ENCODE measurements at regions not wholly inside any gene's neighbourhood (a gene's known extent, or its start where the extent isn't known, plus 50 kb on each side); places are given as distances from the start of the nearest gene placed in this dataset.

DNA sequence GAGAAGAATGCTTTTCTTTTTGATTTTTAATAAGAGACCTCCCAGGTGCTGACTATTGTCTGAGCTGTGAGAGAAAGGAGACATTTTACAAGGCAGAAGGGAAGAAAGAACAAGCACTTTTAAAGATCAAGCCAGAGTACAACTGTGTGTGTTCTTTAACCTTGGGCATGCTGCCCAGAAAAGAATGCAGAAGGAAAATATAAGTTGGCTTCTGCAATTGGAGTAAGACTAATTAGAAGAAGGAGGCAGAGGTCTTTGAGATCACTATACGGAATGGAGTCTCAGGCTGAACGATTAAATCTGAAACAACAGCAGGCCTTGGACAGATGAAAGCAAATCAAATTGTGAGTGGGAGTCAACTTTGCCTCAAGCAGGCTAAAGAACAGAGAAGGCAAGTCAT lies 230.5 kb downstream of the ATP23 start:
- no peak for TF ChIP-seq ZFX (IDR thresholded peaks at IDR 0.05)
- TF ChIP-seq, protein P1, sequence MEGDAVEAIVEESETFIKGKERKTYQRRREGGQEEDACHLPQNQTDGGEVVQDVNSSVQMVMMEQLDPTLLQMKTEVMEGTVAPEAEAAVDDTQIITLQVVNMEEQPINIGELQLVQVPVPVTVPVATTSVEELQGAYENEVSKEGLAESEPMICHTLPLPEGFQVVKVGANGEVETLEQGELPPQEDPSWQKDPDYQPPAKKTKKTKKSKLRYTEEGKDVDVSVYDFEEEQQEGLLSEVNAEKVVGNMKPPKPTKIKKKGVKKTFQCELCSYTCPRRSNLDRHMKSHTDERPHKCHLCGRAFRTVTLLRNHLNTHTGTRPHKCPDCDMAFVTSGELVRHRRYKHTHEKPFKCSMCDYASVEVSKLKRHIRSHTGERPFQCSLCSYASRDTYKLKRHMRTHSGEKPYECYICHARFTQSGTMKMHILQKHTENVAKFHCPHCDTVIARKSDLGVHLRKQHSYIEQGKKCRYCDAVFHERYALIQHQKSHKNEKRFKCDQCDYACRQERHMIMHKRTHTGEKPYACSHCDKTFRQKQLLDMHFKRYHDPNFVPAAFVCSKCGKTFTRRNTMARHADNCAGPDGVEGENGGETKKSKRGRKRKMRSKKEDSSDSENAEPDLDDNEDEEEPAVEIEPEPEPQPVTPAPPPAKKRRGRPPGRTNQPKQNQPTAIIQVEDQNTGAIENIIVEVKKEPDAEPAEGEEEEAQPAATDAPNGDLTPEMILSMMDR (conservative IDR thresholded peaks at IDR 0.05) = no peak
- H3K27ac ChIP-seq = peak overlapping the region; percentile 6; the same call in 1 of the 2 replicates

DNA sequence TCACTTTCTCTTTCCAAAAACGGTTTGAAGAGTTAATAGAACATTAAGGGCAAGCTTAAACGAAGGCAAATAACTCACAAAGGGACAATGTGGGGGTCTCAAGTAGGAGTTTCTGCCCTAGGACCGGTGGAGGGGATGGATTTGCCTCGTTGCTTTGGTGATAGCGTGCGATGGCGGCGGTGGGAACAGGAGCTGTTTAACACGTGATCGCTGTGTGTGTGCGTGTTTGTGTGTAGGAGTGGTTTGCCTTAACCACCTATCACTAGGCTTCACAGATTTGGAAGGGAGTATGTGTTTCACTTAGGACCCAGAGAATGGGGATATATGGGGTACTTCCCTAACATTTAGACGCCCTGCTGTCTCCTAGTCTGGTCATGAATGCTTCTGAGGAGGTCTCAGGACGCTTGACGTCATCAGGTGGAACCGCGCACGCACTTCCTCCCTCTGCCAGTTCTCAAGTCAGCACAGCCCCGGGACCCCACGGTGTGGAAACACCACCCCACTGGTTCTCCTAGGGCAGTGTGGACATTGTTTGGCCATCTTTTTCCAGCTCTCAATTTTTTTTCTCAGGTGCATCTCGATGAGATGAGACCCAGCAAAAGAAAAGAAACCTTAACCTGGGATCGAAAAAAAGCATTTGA lies 231.2 kb downstream of the ATP23 start:
- H3K27ac ChIP-seq = peak overlapping the region; percentile 6; the same call in 1 of the 2 replicates
- TF ChIP-seq, protein P1 (conservative IDR thresholded peaks at IDR 0.05) = no peak
- TF ChIP-seq ZFX (IDR thresholded peaks at IDR 0.05) = no peak

DNA sequence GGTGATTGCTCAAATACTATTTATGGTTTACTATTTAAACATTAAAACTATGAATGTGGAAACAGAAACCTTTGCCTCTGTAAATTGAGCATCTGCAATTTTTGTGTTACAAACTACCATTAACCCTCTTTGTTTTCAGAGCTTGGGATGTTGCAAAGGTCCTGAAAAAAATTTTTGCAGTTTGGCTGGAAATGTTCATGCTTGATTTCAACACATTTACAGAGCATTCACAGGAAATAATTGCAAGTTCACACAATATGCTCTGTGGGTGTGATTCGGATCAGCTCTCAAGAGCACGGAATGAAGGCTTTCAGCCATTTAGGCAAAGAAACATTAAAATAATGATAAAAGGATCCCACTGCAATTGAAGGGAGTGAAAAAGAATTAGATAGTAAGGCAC lies 232.9 kb downstream of the ATP23 start:
- no peak overlapping the region for H3K27ac ChIP-seq
- TF ChIP-seq, protein P1 (conservative IDR thresholded peaks at IDR 0.05) = no peak
- TF ChIP-seq ZFX (IDR thresholded peaks at IDR 0.05) = no peak

DNA sequence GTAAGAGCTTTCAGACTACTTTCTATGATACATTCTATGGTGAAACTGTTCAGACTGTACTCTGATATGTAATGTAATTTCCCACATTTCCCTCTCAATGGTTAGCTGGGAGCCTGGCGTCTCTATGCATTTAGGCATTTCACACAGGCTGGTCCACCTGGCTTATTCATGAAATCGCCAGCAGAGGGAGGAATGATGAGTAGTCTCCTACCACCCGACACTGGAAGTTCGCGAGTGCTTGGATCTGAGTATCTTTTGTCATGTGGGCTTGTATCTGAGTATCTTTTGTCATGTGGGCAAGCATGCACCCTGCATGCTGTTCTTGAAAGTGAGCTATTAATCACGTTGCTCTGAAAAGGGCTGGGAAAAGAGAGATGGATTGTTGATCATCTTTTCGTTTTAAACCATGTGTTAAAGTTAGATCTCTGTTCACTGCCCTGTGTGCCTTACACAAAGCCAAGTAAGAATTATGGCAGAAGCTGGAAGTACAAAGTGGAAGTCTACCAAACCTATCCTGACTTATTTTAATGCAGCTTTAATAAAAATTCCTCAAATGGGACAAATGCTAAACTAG lies 235.0 kb downstream of the ATP23 start:
- no peak for TF ChIP-seq ZFX (IDR thresholded peaks at IDR 0.05)
- TF ChIP-seq, protein P1 (conservative IDR thresholded peaks at IDR 0.05) = peak; percentile 78

DNA sequence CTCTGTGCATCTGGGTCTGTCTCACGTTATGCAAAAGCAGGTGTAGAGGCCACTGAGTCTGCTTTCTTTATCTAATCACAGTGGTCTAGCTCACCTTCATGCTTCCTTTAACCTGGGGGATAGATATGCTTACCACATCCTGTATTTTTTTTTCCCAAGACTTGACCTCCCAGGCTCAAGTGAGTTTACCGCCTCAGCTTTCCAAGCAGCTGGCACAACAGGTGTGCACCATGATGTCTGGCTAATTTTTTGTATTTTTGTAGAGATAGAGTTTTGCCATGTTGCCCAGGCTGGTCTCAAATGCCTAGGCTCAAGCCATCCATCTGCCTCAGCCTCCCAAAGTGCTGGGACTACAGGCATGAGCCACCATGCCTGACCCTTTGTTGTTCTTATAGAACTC lies 236.0 kb downstream of the ATP23 start:
- TF ChIP-seq, protein P1 (conservative IDR thresholded peaks at IDR 0.05) = no peak
- no peak for TF ChIP-seq ZFX (IDR thresholded peaks at IDR 0.05)
- H3K27ac ChIP-seq = no peak overlapping the region

More for the DNA sequence above, 235.0 kb downstream of the ATP23 start:
- no peak overlapping the region for H3K27ac ChIP-seq

DNA sequence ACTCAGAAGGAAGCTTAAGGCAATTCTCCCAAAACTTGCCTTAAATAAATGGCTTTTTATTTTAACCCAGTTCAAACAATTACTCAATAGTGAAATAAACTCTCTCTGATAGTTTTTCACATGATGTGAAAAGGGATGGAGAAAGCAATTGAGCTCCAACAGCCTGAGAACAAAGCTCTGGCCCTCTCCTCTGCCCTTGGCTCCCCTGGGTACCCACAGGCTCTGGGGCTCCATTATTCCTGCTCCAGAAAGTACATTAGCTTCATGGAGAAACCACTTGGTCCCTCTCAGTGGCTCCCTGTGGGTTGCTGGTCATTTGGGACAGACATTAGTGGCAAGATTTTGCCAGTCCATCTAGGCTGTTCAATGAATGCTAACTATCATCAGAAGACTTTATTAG lies 242.8 kb downstream of the ATP23 start:
- no peak overlapping the region for H3K27ac ChIP-seq
- TF ChIP-seq, protein P1 (conservative IDR thresholded peaks at IDR 0.05) = no peak
- TF ChIP-seq ZFX (IDR thresholded peaks at IDR 0.05) = no peak

DNA sequence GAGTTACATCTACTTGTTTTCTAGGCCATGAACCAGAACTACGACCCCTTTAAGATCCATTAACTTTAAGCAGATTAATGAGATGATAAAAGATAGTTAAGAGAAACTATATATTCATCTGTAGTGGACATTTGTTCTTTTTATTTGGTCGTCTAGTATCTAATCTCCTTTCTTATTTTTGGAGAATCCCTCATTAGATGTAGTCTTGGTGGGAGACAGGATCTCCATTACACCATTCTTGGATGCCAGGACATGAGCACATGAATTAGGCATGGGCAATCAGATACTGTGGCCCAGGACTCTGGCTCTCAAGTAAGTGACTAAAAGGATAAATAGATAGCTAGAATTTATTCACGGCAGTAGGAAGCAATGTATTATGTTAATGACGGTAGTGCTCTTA lies 245.0 kb downstream of the ATP23 start:
- no peak overlapping the region for H3K27ac ChIP-seq
- no peak for TF ChIP-seq ZFX (IDR thresholded peaks at IDR 0.05)
- TF ChIP-seq, protein P1 (conservative IDR thresholded peaks at IDR 0.05) = no peak

Measured in C4-2B (cell line).